Mammary epithelial cell (primary cell): ENCODE measurements at regions not wholly inside any gene's neighbourhood (a gene's known extent, or its start where the extent isn't known, plus 50 kb on each side); places are given as distances from the start of the nearest gene placed in this dataset.

Experiments
- CTCF ChIP-seq, 2 donors: IDR thresholded peaks in 1 of 2; conservative IDR thresholded peaks in 1 of 2; 2 replicates each; pipeline ENCODE4 v1.5.1; 2011 to 2012; ENCODE audit warnings: inconsistent platforms in 2 of 2, low read length in 2 of 2, mild to moderate bottlenecking in 2 of 2, control low read depth in 1 of 2, low read depth in 1 of 2; ENCODE audit not compliant: insufficient read depth in 1 of 2; ENCODE audit errors: extremely low read depth in 1 of 2
- EZH2 ChIP-seq: IDR thresholded peaks from 2 replicates; pipeline ENCODE4 v1.6.1; 2012; ENCODE audit warnings: low read length, inconsistent platforms, borderline replicate concordance

- TF ChIP-seq CTCF (conservative IDR thresholded peaks at IDR 0.05 in 1 of 2, IDR thresholded peaks at IDR 0.05 in 1 of 2; ENCODE audit: extremely low read depth in 1 of 2, insufficient read depth in 1 of 2, low read depth in 1 of 2, low read length in 2 of 2) (no peak), EZH2 (no peak)
Observed at GRCh38 chr9:13705373-13705772, 425.9 kb upstream of the MPDZ start.
